Neural cell (in vitro differentiated cells): ENCODE measurements at regions not wholly inside any gene's neighbourhood (a gene's known extent, or its start where the extent isn't known, plus 50 kb on each side); places are given as distances from the start of the nearest gene placed in this dataset.

Experiments used
- CTCF ChIP-seq: fragments of 450-650 bp; IDR thresholded peaks from 2 replicates; pipeline ENCODE4 v1.5.1; 2014; ENCODE audit warnings: antibody characterized with exemption, mild to moderate bottlenecking, moderate library complexity; ENCODE audit not compliant: poor library complexity, severe bottlenecking
- EP300 ChIP-seq: fragments of 450-650 bp; conservative IDR thresholded peaks from 2 replicates; pipeline ENCODE4 v1.6.1; 2014; ENCODE audit warnings: antibody characterized with exemption, mild to moderate bottlenecking, moderate library complexity; ENCODE audit not compliant: poor library complexity, severe bottlenecking
- EZH2 ChIP-seq: fragments of 200-600, 300-800 bp; shearing (Covaris generic), sonication (generic); IDR thresholded peaks from 2 replicates; pipeline ENCODE4 v1.6.1; 2014; ENCODE audit warnings: antibody characterized with exemption, low read length, borderline replicate concordance, mild to moderate bottlenecking; ENCODE audit not compliant: insufficient read depth, poor library complexity, severe bottlenecking
- MXI1 ChIP-seq: fragments of 450-650 bp; conservative IDR thresholded peaks from 2 replicates; pipeline ENCODE4 v1.6.1; 2014; ENCODE audit warnings: antibody characterized with exemption, mild to moderate bottlenecking; ENCODE audit not compliant: poor library complexity, severe bottlenecking
- POLR2AphosphoS5 ChIP-seq: IDR thresholded peaks from 2 replicates; pipeline ENCODE4 v1.6.1; 2012
- RAD21 ChIP-seq: fragments of 450-650 bp; conservative IDR thresholded peaks from 2 replicates; pipeline ENCODE4 v1.6.1; 2014; ENCODE audit warnings: antibody characterized with exemption, mild to moderate bottlenecking, moderate library complexity
- REST ChIP-seq: IDR thresholded peaks from 2 replicates; pipeline ENCODE4 v1.6.1; 2012; ENCODE audit warnings: borderline replicate concordance
- SMC3 ChIP-seq: fragments of 450-650 bp; conservative IDR thresholded peaks from 2 replicates; pipeline ENCODE4 v1.6.1; 2014; ENCODE audit warnings: antibody characterized with exemption, mild to moderate bottlenecking, moderate library complexity; ENCODE audit not compliant: poor library complexity
- TAF1 ChIP-seq: IDR thresholded peaks from 2 replicates; pipeline ENCODE4 v1.6.1; 2012; ENCODE audit warnings: low read depth

- TF ChIP-seq CTCF (no peak), EZH2 (no peak), TAF1 (no peak), EP300 (no peak), POLR2AphosphoS5 (no peak), MXI1 (no peak), SMC3 (no peak), RAD21 (no peak), REST (no peak)
These were observed 660.5 kb upstream of the PABPC4L start for GRCh38 chr4:134862116-134862515.
